Nephron progenitor cell (in vitro differentiated cells): ENCODE measurements at regions not wholly inside any gene's neighbourhood (a gene's known extent, or its start where the extent isn't known, plus 50 kb on each side); places are given as distances from the start of the nearest gene placed in this dataset.

ENCODE experiments used
- DNase-seq: peaks from one replicate; pipeline ENCODE4 v3.0.0; 2021
- H3K27ac Mint-ChIP-seq: 2 replicates; pipeline ENCODE4 v1.8.0; 2021; ENCODE audit warnings: mild to moderate bottlenecking, moderate library complexity, mixed read lengths
- H3K27me3 Mint-ChIP-seq: 2 replicates; pipeline ENCODE4 v1.8.0; 2021; ENCODE audit warnings: mild to moderate bottlenecking, low read depth, mixed read lengths; ENCODE audit not compliant: poor library complexity
- H3K36me3 Mint-ChIP-seq: 2 replicates; pipeline ENCODE4 v1.8.0; 2021; ENCODE audit warnings: low read depth, mixed read lengths
- H3K4me1 Mint-ChIP-seq: 2 replicates; pipeline ENCODE4 v1.8.0; 2021; ENCODE audit warnings: mixed read lengths
- H3K4me3 Mint-ChIP-seq: 2 replicates; pipeline ENCODE4 v1.8.0; 2021; ENCODE audit warnings: mild to moderate bottlenecking, moderate library complexity, mixed read lengths
- H3K9me3 Mint-ChIP-seq: 2 replicates; pipeline ENCODE4 v1.8.0; 2021; ENCODE audit warnings: mild to moderate bottlenecking, moderate library complexity, mixed read lengths
- CTCF ChIP-seq: fragments of 200-600 bp; sonication (generic); IDR thresholded peaks from 2 replicates; pipeline ENCODE4 v1.5.0; 2021; ENCODE audit warnings: antibody characterized with exemption

GRCh38 chr15:58260205-58260724 is 122.1 kb downstream of the AQP9 start:
- Mint-ChIP-seq H3K9me3 (peaks cover 14% of the 10 kb centered on the region), H3K27ac (no peak overlapping the region)

GRCh38 chr15:58260725-58261267 is 122.6 kb downstream of the AQP9 start:
- DNase-seq, result no peak
- Mint-ChIP-seq H3K4me1 (peaks cover 12% of the 10 kb centered on the region), H3K27me3 (peaks cover 7% of the 10 kb centered on the region), H3K36me3 (no peaks in the 10 kb centered on the region), H3K9me3 (peaks cover 9% of the 10 kb centered on the region), H3K27ac (no peak overlapping the region), H3K4me3 (no peak overlapping the region)
- no peak for TF ChIP-seq CTCF

More at GRCh38 chr15:58260205-58260724, 122.1 kb downstream of the AQP9 start:
- no peak overlapping the region for H3K4me3 Mint-ChIP-seq
- no peak for DNase-seq
- H3K36me3 Mint-ChIP-seq, result no peaks in the 10 kb centered on the region
- H3K4me1 Mint-ChIP-seq, result peaks cover 12% of the 10 kb centered on the region
- no peak for TF ChIP-seq CTCF
- H3K27me3 Mint-ChIP-seq, result peaks cover 7% of the 10 kb centered on the region

GRCh38 chr15:58261368-58261767 is 123.2 kb downstream of the AQP9 start:
- TF ChIP-seq CTCF, result no peak
- peaks cover 5% of the 10 kb centered on the region for H3K9me3 Mint-ChIP-seq
- peaks cover 12% of the 10 kb centered on the region for H3K4me1 Mint-ChIP-seq
- H3K4me3 Mint-ChIP-seq, result no peak overlapping the region
- no peaks in the 10 kb centered on the region for H3K36me3 Mint-ChIP-seq
- H3K27me3 Mint-ChIP-seq, result peaks cover 7% of the 10 kb centered on the region
- no peak overlapping the region for H3K27ac Mint-ChIP-seq
- no peak for DNase-seq

- Mint-ChIP-seq H3K4me3 (no peak overlapping the region), H3K36me3 (no peaks in the 10 kb centered on the region), H3K27me3 (peaks cover 7% of the 10 kb centered on the region), H3K9me3 (peaks cover 9% of the 10 kb centered on the region), H3K27ac (no peak overlapping the region), H3K4me1 (peaks cover 8% of the 10 kb centered on the region)
- no peak for TF ChIP-seq CTCF
- no peak for DNase-seq
These were observed 126.1 kb downstream of the AQP9 start for GRCh38 chr15:58264053-58264971.

- DNase-seq, result no peak
- peaks cover 5% of the 10 kb centered on the region for H3K27me3 Mint-ChIP-seq
- H3K4me3 Mint-ChIP-seq, result no peak overlapping the region
- no peak for TF ChIP-seq CTCF
- peaks cover 13% of the 10 kb centered on the region for H3K36me3 Mint-ChIP-seq
- peaks cover 9% of the 10 kb centered on the region for H3K4me1 Mint-ChIP-seq
- peaks cover 24% of the 10 kb centered on the region for H3K9me3 Mint-ChIP-seq
- no peak overlapping the region for H3K27ac Mint-ChIP-seq
These were observed 128.9 kb downstream of the AQP9 start for GRCh38 chr15:58267051-58267450.
